Mesenchymal stem cell (in vitro differentiated cells and primary cell): ENCODE measurements at regions not wholly inside any gene's neighbourhood (a gene's known extent, or its start where the extent isn't known, plus 50 kb on each side); places are given as distances from the start of the nearest gene placed in this dataset.

Experiments
- DNase-seq: peaks from one replicate; pipeline ENCODE4 v3.0.0-alpha.2; 2013
- H2AFZ ChIP-seq: one replicate; pipeline ENCODE4 v1.6.1; 2013; ENCODE audit warnings: low read depth, mild to moderate bottlenecking, control low read depth, inconsistent platforms, low read length, moderate library complexity
- H2AK5ac ChIP-seq: 2 replicates; pipeline ENCODE4 v1.6.1; 2013; ENCODE audit warnings: low read length, moderate library complexity, mild to moderate bottlenecking, inconsistent platforms; ENCODE audit not compliant: severe bottlenecking
- H2BK120ac ChIP-seq: one replicate; pipeline ENCODE4 v1.6.1; 2013; ENCODE audit warnings: low read depth, mild to moderate bottlenecking, inconsistent platforms, low read length, moderate library complexity
- H2BK12ac ChIP-seq, 2 experiments: one replicate each; pipeline ENCODE4 v1.6.1; 2013; ENCODE audit warnings: inconsistent platforms in 2 of 2, low read length in 2 of 2, mild to moderate bottlenecking in 2 of 2, moderate library complexity in 2 of 2, control low read depth in 1 of 2
- H2BK15ac ChIP-seq: one replicate; pipeline ENCODE4 v1.6.1; 2013; ENCODE audit warnings: mild to moderate bottlenecking, low read depth, inconsistent platforms; ENCODE audit not compliant: poor library complexity, severe bottlenecking
- H2BK5ac ChIP-seq: 2 replicates; pipeline ENCODE4 v1.6.1; 2013; ENCODE audit warnings: low read depth, mild to moderate bottlenecking, low read length, control low read depth, inconsistent platforms; ENCODE audit not compliant: poor library complexity, severe bottlenecking
- H3K14ac ChIP-seq, 2 experiments: one replicate each; pipeline ENCODE4 v1.6.1; 2013; ENCODE audit warnings: inconsistent platforms in 2 of 2, low read length in 2 of 2, control low read depth in 1 of 2, mild to moderate bottlenecking in 1 of 2, moderate library complexity in 1 of 2
- H3K18ac ChIP-seq, 2 experiments: one replicate each; pipeline ENCODE4 v1.6.1; 2013; ENCODE audit warnings: inconsistent platforms in 2 of 2, low read length in 2 of 2, control low read depth in 1 of 2, low read depth in 1 of 2, mild to moderate bottlenecking in 1 of 2
- H3K23ac ChIP-seq, 2 experiments: one replicate each; pipeline ENCODE4 v1.6.1; 2013; ENCODE audit warnings: inconsistent platforms in 2 of 2, low read length in 2 of 2, mild to moderate bottlenecking in 2 of 2, moderate library complexity in 2 of 2, control low read depth in 1 of 2
- H3K27ac ChIP-seq: 2 replicates; pipeline ENCODE4 v1.5.1; 2013; ENCODE audit warnings: mild to moderate bottlenecking, moderate library complexity, low read length, control low read depth, inconsistent platforms; ENCODE audit not compliant: poor library complexity, severe bottlenecking
- H3K27me3 ChIP-seq, 2 experiments: 2 replicates each; pipeline versions ENCODE4 v1.6.1 to v1.7.0; 2013; ENCODE audit warnings: low read length in 2 of 2, mild to moderate bottlenecking in 2 of 2, moderate library complexity in 2 of 2, control low read depth in 1 of 2, inconsistent platforms in 1 of 2; ENCODE audit not compliant: control insufficient read depth in 1 of 2, insufficient read depth in 1 of 2
- H3K36me3 ChIP-seq, 2 experiments: 2 replicates each; pipeline versions ENCODE4 v1.6.1 to v1.7.0; 2013; ENCODE audit warnings: low read length in 2 of 2, control low read depth in 1 of 2, inconsistent platforms in 1 of 2, low read depth in 1 of 2, mild to moderate bottlenecking in 1 of 2; ENCODE audit not compliant: insufficient read depth in 2 of 2, control insufficient read depth in 1 of 2
- H3K4ac ChIP-seq, 2 experiments: one replicate each; pipeline ENCODE4 v1.6.1; 2013; ENCODE audit warnings: inconsistent platforms in 2 of 2, low read length in 2 of 2, mild to moderate bottlenecking in 2 of 2, moderate library complexity in 2 of 2, control low read depth in 1 of 2, low read depth in 1 of 2
- H3K4me1 ChIP-seq: 2 replicates; pipeline ENCODE4 v1.6.1; 2013; ENCODE audit warnings: low read depth, low read length, control low read depth; ENCODE audit not compliant: control insufficient read depth, insufficient read depth
- H3K4me2 ChIP-seq: 2 replicates; pipeline ENCODE4 v1.6.1; 2013; ENCODE audit warnings: low read length, mild to moderate bottlenecking, inconsistent platforms; ENCODE audit not compliant: poor library complexity, severe bottlenecking
- H3K4me3 ChIP-seq, 2 experiments: 2 replicates each; pipeline versions ENCODE4 v1.5.1 to v1.7.0; 2013; ENCODE audit warnings: low read length in 2 of 2, mild to moderate bottlenecking in 2 of 2, control low read depth in 1 of 2, low read depth in 1 of 2; ENCODE audit not compliant: insufficient read depth in 1 of 2
- H3K79me1 ChIP-seq: replicated peaks from 2 replicates; pipeline ENCODE4 v1.6.1; 2013; ENCODE audit warnings: mild to moderate bottlenecking, control low read depth, low read length, inconsistent platforms; ENCODE audit not compliant: poor library complexity, severe bottlenecking
- H3K9ac ChIP-seq: 2 replicates; pipeline ENCODE4 v1.7.0; 2013; ENCODE audit warnings: mild to moderate bottlenecking, low read length, moderate library complexity
- H3K9me3 ChIP-seq: 2 replicates; pipeline ENCODE4 v1.7.0; 2013; ENCODE audit warnings: mild to moderate bottlenecking, low read length; ENCODE audit not compliant: control insufficient read depth
- H4K8ac ChIP-seq: one replicate; pipeline ENCODE4 v1.6.1; 2013; ENCODE audit warnings: inconsistent platforms, mild to moderate bottlenecking, low read length, moderate library complexity
- H4K91ac ChIP-seq: one replicate; pipeline ENCODE4 v1.6.1; 2013; ENCODE audit warnings: mild to moderate bottlenecking, low read length, inconsistent platforms
- WGBS: methylation state at CpG from one replicate; pipeline ENCODE4 v1.1.7; 2013; ENCODE audit warnings: mixed read lengths; 5-methylcytosine and 5-hydroxymethylcytosine counted together

- 98% methylated on average over 1 of the region's 1 CpG for WGBS
- Histone ChIP-seq H3K4me3 (no peak overlapping the region), H3K36me3 (no peaks in the 10 kb centered on the region), H2BK120ac (no peak overlapping the region), H2AK5ac (no peak overlapping the region), H2AFZ (no peak overlapping the region), H4K8ac (no peak overlapping the region), H4K91ac (no peak overlapping the region), H3K27ac (no peak overlapping the region), H3K14ac (no peak overlapping the region), H3K4ac (no peak overlapping the region), H3K18ac (no peak overlapping the region), H2BK12ac (no peak overlapping the region), H3K4me2 (no peak overlapping the region), H3K9me3 (no peaks in the 10 kb centered on the region), H2BK5ac (no peak overlapping the region), H2BK15ac (no peak overlapping the region), H3K4me1 (no peaks in the 10 kb centered on the region), H3K79me1 (no peaks in the 10 kb centered on the region), H3K23ac (no peak overlapping the region), H3K9ac (no peak overlapping the region), H3K27me3 (no peaks in the 10 kb centered on the region)
- DNase-seq, result no peak
Observed at GRCh38 chr6:144928847-144929246, 643.7 kb downstream of the UTRN start.

DNA sequence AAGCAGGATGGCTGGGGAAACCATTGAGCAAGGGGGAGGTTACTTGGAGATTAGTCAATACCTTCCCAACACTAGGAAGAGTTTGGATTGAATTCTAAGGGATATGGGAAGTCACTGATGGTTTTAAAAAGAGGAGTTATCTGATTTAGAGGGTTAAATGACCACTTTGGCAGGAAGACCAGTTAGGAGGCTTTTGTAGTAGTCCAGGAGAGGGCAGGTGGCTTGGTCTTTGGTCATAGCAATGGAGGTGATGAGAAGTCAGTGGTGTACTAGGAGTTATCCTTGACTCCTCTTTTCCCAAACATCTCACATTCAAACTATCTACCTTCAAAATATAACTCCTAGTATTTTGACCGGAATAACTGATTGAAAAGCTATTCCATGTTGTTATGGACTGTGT is 644.1 kb downstream of the UTRN start:
- Histone ChIP-seq H4K91ac (no peak overlapping the region), H3K4me1 (no peaks in the 10 kb centered on the region), H2BK15ac (no peak overlapping the region), H3K4me3 (no peak overlapping the region), H3K27ac (no peak overlapping the region), H2AK5ac (no peak overlapping the region), H3K36me3 (no peaks in the 10 kb centered on the region), H3K4me2 (no peak overlapping the region), H3K4ac (no peak overlapping the region), H3K79me1 (no peaks in the 10 kb centered on the region), H3K9ac (no peak overlapping the region), H3K23ac (no peak overlapping the region), H2AFZ (no peak overlapping the region), H2BK120ac (no peak overlapping the region), H3K14ac (no peak overlapping the region), H3K9me3 (no peaks in the 10 kb centered on the region), H3K18ac (no peak overlapping the region), H4K8ac (no peak overlapping the region), H2BK5ac (no peak overlapping the region), H2BK12ac (no peak overlapping the region), H3K27me3 (no peaks in the 10 kb centered on the region)
- WGBS, result no CpG with 5 or more reads among the region's 1 CpG
- no peak for DNase-seq

- Histone ChIP-seq H3K18ac (no peak overlapping the region), H3K9ac (no peak overlapping the region), H2BK5ac (no peak overlapping the region), H2AFZ (no peak overlapping the region), H3K4me2 (no peak overlapping the region), H3K9me3 (no peaks in the 10 kb centered on the region), H3K4me3 (no peak overlapping the region), H3K27me3 (no peaks in the 10 kb centered on the region), H2BK15ac (no peak overlapping the region), H2BK120ac (no peak overlapping the region), H3K23ac (no peak overlapping the region), H2AK5ac (no peak overlapping the region), H2BK12ac (no peak overlapping the region), H3K79me1 (no peaks in the 10 kb centered on the region), H3K36me3 (no peaks in the 10 kb centered on the region), H3K27ac (no peak overlapping the region), H4K8ac (no peak overlapping the region), H4K91ac (no peak overlapping the region), H3K4me1 (no peaks in the 10 kb centered on the region), H3K14ac (no peak overlapping the region), H3K4ac (no peak overlapping the region)
- DNase-seq, result peak; percentile 37
- 62% methylated on average over 5 of the region's 6 CpGs for WGBS
Observed at GRCh38 chr6:144931172-144932035, 646.3 kb downstream of the UTRN start.

DNA sequence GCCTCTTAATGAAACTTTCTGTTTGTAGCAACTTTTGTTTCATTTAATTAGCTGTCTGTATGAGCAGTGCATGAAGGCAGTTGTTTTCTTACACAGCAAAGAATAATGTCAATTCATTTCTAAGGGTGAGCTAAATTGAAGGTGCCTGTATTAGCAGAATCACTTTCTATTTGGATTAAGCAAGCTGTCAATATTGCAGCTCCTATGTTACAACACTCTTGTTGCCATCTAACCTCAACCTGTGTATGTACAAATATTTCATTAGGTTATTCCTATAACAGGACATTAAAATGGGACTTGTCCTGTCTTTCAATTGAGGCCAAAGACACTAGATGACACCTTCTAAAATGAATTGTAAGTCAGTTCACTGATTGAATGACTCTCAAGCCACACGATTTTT is 647.5 kb downstream of the UTRN start:
- WGBS, result 100% methylated on average over 1 of the region's 1 CpG
- no peaks in the 10 kb centered on the region for H3K79me1 ChIP-seq

More for the DNA sequence above, 647.5 kb downstream of the UTRN start:
- Histone ChIP-seq H4K91ac (no peak overlapping the region), H3K9me3 (no peaks in the 10 kb centered on the region), H3K4ac (no peak overlapping the region), H2BK120ac (no peak overlapping the region), H3K4me3 (no peak overlapping the region), H3K18ac (no peak overlapping the region), H2BK12ac (no peak overlapping the region), H3K4me1 (no peaks in the 10 kb centered on the region), H4K8ac (no peak overlapping the region), H3K27me3 (no peaks in the 10 kb centered on the region), H3K36me3 (no peaks in the 10 kb centered on the region), H3K4me2 (no peak overlapping the region), H3K14ac (no peak overlapping the region), H2BK15ac (no peak overlapping the region), H2BK5ac (no peak overlapping the region), H3K23ac (no peak overlapping the region), H3K9ac (peak overlapping the region; percentile 24), H2AFZ (no peak overlapping the region), H2AK5ac (no peak overlapping the region), H3K27ac (no peak overlapping the region)
- no peak for DNase-seq
